GM19240 (cell line): ENCODE measurements at regions not wholly inside any gene's neighbourhood (a gene's known extent, or its start where the extent isn't known, plus 50 kb on each side); places are given as distances from the start of the nearest gene placed in this dataset.

ENCODE experiments used
- DNase-seq: peaks from one replicate; pipeline ENCODE4 v3.0.0; 2011; ENCODE audit warnings: low spot score; ENCODE audit not compliant: insufficient read length

- no peak for DNase-seq
These were observed 378.9 kb downstream of the KCTD16 start for GRCh38 chr5:144549580-144549979.

DNA sequence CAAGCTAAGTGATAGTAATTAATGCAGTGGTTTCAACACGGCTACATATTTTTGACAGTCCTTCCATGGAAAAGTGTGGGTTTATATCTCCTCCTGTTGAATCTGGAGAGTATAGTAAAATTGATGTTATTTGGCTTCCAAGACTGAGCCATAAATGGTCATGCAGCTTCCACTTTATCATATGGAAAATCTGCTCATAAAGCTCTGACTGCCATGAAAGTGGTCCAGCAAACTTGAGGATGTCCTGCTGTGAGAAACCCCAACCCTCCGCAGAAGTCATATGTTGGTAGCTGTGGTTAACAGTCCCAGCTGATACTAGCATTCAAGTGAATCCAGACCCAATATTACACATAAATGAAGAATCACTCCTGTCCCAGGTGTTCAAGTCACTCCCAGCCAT, 378.3 kb downstream of the KCTD16 start:
- DNase-seq, result no peak

GRCh38 chr5:144547098-144547499, 376.4 kb downstream of the KCTD16 start:
- no peak for DNase-seq

GRCh38 chr5:144538845-144539244, 368.2 kb downstream of the KCTD16 start:
- DNase-seq, result no peak
